ENCODE measurements at regions not wholly inside any gene's neighbourhood (a gene's known extent, or its start where the extent isn't known, plus 50 kb on each side); places are given as distances from the start of the nearest gene placed in this dataset.
A peak's percentile ranks its signal among the peaks of the same experiment; 100 is the strongest.
"Not testable (repeated sequence)": the region's sequence is repeated elsewhere in the genome, so short reads cannot be mapped to it uniquely, and the experiment has no call there.

DNA sequence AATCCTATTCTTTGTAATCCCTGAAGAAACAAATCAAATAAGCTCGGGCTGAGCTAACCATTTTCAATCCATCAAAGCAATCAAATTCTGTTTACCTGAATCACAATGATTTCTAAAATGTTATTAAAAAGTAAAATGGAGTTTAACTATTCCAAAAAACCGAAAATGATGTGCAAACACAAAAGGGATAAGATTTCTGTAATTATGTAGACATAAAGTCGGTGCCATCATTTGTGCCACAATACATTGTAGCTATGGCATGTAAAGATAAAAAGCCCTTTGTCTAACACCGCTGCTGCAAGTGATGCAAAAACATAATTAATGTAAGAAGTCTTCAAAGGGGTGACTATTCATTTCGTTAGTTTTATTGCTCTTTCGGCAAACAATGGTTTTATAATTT, 125.1 kb upstream of the FAM204A start:
- DNase-seq (ENCODE audit: low spot score) = no peak

DNA sequence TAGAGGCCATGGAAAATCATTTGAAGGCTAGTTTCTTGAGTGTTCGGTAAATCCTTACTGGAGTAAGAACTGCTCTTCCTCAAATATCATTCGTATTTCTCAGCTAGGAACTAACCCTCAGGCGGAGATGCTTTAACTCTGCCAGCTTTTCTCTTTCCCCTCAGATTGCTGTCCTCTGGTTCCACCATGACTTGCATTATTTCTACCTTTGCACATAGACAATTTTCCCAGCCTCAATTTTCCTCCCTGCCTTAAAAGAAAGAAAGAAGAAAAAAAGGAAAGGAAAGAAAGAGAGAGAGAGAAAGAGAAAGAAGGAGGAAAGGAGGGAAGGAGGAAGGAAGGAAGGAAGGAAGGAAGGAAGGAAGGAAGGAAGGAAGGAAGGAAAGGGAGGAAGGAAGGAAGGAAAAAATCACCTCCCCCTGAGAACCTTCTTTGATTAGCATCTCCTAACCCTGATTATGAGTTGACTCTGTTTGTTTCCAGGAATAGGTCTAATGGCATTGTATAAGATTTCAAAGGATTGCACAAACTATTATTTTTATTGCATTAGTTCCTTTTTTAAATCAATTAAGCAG, 123.3 kb upstream of the FAM204A start:
- DNase-seq (ENCODE audit: low spot score) = no peak

GRCh38 chr10:118463740-118464139, 121.6 kb upstream of the FAM204A start:
- DNase-seq (ENCODE audit: low spot score) = no peak

DNA sequence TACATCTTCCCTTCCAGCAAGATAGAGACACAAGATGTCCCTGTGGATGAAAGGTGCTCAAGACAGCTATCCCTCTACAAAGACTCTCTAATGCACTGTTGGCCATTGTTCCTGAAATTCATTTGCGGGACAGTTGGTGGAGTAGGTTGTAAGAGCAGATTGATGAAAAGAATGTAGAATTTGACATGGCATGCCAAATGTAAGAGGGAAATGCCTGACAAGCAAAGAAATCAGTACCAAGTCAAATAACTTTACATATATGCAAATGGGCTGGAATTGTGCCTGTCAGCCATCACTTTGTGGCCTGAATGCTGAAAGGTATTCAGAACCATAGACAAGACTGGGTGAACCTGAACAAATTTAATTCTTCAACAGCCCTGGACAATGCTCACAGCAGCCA, 120.3 kb upstream of the FAM204A start:
- no peak for DNase-seq (ENCODE audit: low spot score)

GRCh38 chr10:118459642-118460193, 117.6 kb upstream of the FAM204A start:
- DNase-seq (ENCODE audit: low spot score) = peak; percentile 88

GRCh38 chr10:118458957-118459641, 117.0 kb upstream of the FAM204A start:
- no peak for DNase-seq (ENCODE audit: low spot score)

- no peak for DNase-seq (ENCODE audit: low spot score)
These were observed 115.8 kb upstream of the FAM204A start for GRCh38 chr10:118457824-118458428.

- no peak for DNase-seq (ENCODE audit: low spot score)
These were observed 113.1 kb upstream of the FAM204A start for GRCh38 chr10:118455181-118455695.

- DNase-seq (ENCODE audit: low spot score) = no peak
These were observed 112.1 kb upstream of the FAM204A start for GRCh38 chr10:118454211-118454610.

- no peak for DNase-seq (ENCODE audit: low spot score)
These were observed 110.0 kb upstream of the FAM204A start for GRCh38 chr10:118452098-118452497.

- peak; percentile 19 for DNase-seq (ENCODE audit: low spot score)
These were observed 107.4 kb upstream of the FAM204A start for GRCh38 chr10:118449521-118449920.

DNA sequence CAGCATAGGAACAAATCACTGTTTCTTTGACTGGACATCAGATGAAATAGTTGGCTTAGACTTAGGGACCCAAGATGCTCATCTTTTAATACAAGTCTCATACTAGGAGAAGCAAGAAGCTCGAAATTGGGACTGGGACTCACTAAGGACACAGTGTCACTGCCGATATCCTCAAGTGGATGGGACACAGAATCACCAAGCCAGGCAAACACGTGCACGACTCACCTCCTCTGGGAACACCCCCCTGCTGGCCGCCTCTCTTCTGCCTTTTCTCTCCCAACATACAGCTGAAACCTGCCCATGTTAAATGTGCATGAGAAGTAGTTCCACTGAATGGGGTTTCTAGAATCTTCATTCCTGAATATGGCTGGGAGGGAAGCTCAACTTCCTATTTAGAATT, 106.6 kb upstream of the FAM204A start:
- DNase-seq (ENCODE audit: low spot score) = no peak

- DNase-seq (ENCODE audit: low spot score) = no peak
These were observed 105.5 kb upstream of the FAM204A start for GRCh38 chr10:118447478-118448270.

GRCh38 chr10:118445535-118445934, 103.4 kb upstream of the FAM204A start:
- no peak for DNase-seq (ENCODE audit: low spot score)

- DNase-seq (ENCODE audit: low spot score) = no peak
These were observed 101.9 kb upstream of the FAM204A start for GRCh38 chr10:118444069-118444468.

- no peak for DNase-seq (ENCODE audit: low spot score)
These were observed 99.9 kb upstream of the FAM204A start for GRCh38 chr10:118442032-118442431.

GRCh38 chr10:118439824-118440223, 97.7 kb upstream of the FAM204A start:
- no peak for DNase-seq (ENCODE audit: low spot score)

DNA sequence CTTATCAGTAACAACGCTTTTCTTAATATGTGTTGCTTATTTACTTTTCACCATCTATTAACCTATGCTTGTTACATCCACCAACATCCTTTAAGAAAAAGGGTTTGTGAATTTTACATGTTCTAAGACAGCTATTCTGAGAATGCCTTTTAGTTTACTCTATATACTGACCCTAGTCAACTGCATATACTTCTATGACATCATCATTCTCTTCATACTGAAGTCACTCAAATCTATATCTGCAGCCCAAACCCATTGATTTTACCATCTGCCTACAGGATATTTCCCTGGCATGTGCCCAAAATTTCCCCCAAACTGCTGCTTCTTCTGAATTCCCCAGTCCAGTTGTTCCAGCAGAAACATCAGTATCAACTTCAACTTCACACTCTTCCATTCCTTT, 94.6 kb upstream of the FAM204A start:
- no peak for DNase-seq (ENCODE audit: low spot score)

GRCh38 chr10:118430190-118430589, 88.1 kb upstream of the FAM204A start:
- DNase-seq (ENCODE audit: low spot score) = no peak

DNA sequence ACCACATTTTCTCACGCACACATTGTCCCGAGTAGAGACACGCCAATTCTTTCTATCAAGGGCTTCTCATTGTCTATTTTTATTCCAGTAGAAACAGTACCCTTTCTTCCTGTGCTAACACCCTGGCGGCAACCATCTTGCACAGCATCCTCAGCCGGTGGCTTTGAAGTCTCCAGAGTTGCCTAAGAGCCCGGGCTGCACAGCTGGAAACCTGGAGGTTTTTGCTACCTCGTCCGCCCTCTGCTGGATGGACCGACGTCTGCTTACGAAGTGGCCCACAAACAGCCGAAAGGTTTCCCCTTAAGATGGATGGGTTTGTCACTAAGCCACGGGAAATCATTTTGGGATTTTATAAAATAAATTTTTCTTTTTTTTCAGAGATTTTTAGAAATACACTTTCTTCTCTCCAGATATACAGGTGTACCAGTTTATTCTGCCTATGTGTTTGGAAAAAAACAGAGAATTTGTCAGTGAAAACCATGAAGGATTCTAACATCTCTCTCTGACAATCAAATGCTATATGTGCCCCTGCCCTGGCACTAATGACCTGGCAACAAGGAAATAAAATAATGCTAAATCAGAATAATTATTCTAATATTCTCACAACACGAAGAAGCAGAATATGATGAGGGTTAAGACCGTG, 81.8 kb upstream of the FAM204A start:
- peak; percentile 94 for DNase-seq (ENCODE audit: low spot score)

DNA sequence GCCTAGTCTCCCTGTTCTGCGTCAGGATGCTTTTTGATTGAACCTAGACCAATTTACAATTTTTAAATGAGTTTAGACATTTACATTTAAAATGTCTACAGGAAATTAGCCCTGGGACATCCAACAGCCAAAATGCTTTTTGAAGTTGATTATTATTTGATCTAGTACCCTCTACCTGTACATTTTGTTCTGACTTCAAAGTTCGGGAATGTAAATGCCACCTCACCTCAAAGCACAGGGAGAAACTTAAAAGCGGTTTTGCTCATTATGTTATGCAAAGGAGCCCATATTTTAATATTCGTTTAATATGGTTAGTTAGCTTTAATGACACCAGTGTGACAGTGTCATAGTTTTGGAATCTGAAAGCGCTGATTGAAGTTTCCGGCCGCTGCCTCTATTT, 80.1 kb upstream of the FAM204A start:
- no peak for DNase-seq (ENCODE audit: low spot score)

- not testable (repeated sequence) for DNase-seq (ENCODE audit: low spot score)
These were observed 77.9 kb upstream of the FAM204A start for GRCh38 chr10:118420049-118420448.

All from iPS-NIHi11 (cell line).